ENCODE measurements at regions not wholly inside any gene's neighbourhood (a gene's known extent, or its start where the extent isn't known, plus 50 kb on each side); places are given as distances from the start of the nearest gene placed in this dataset.

- ChIA-PET POLR2A (ENCODE audit: unreplicated experiment) (interaction anchor here (0.6 kb wide), 1 partner anchor 352 kb away, joined by 5 read pairs; no protein-coding TSS in a partner anchor), CTCF (no interaction called here)
- BruUV-seq (replicated peaks), result no TSS peak
Measured at GRCh38 chr2:217219164-217219520, 359.3 kb upstream of the TNP1 start.

DNA sequence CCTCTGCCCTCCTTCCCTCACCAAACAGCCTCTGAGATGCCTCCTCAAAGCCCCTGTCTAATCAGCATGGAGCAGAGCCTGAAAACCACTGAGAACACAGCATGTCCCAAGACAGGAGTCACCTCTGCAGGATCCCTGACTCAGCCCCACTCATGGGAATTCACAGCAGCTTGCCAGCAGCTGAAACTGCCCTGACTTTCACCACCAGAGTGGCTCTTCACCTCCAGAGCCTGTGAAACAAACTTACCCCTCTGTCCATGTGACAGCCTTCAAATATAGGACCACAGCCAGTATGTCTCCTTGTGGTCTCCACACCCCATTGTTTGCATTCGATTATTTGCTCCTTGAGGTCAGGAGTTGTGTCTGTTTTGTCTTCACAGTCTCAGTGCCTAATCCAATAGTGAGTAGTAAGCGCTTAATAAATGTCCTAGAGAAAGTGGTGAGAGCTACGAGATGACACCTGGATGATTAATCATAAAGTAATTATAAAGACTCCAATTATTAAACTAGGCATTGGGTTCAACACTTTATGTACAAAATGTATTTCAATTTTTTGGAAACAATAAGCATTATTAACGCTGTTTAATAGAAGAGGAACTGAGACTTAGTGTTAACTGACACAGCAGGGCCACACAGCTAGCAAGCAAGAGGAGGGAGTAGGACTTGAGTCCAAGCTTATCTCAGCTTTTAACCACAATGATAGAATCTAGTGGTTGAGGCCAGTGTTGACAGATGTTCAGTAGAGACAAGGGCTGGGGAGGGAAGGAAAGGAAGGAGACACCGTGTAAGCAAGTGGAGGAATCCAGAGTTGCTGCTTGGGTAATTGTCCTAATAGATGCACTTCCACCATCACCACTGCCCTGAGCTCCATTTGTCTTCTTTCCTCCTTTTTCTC lies 358.7 kb upstream of the TNP1 start:
- Histone ChIP-seq H3F3A (ENCODE audit: insufficient read depth, low read depth) (peaks cover 11% of the 10 kb centered on the region), H4K20me1 (ENCODE audit: insufficient read depth) (no peaks in the 10 kb centered on the region), H3K4me1 (replicated peaks; ENCODE audit: insufficient read depth) (peaks cover 16% of the 10 kb centered on the region), H3K9me3 (ENCODE audit: insufficient read depth, low read depth) (peaks cover 5% of the 10 kb centered on the region; the same call in 1 of the 2 replicates), H3K36me3 (ENCODE audit: low read depth) (no peaks in the 10 kb centered on the region), H3K27me3 (ENCODE audit: insufficient read depth, low read depth) (no peaks in the 10 kb centered on the region), H3K27ac (no peak overlapping the region), H3K9me2 (ENCODE audit: insufficient read depth) (no peaks in the 10 kb centered on the region), H3K4me2 (no peak overlapping the region), H2AFZ (no peak overlapping the region), H3K79me2 (ENCODE audit: low read depth) (no peaks in the 10 kb centered on the region), H3K4me3 (no peak overlapping the region)
- no TSS peak for BruUV-seq (replicated peaks)
- intact Hi-C loops (cut with micrococcal nuclease; ENCODE audit: unreplicated experiment), result no loop called here
- no peak for TF ChIP-seq EZH2 (IDR thresholded peaks at IDR 0.05; ENCODE audit: low read depth)
- TF ChIP-seq CTCF (conservative IDR thresholded peaks at IDR 0.05), result no peak
- CTCF ChIA-PET, result no interaction called here
- POLR2A ChIA-PET (ENCODE audit: unreplicated experiment), result interaction anchor here (0.6 kb wide), 1 partner anchor 351 kb away, joined by 5 read pairs; no protein-coding TSS in a partner anchor
- DNase-seq, result no peak

More at GRCh38 chr2:217219164-217219520, 359.3 kb upstream of the TNP1 start:
- Histone ChIP-seq H3K4me3 (no peak overlapping the region), H3F3A (ENCODE audit: insufficient read depth, low read depth) (peaks cover 17% of the 10 kb centered on the region), H4K20me1 (ENCODE audit: insufficient read depth) (no peaks in the 10 kb centered on the region), H3K9me2 (ENCODE audit: insufficient read depth) (no peaks in the 10 kb centered on the region), H3K36me3 (ENCODE audit: low read depth) (no peaks in the 10 kb centered on the region), H3K9me3 (ENCODE audit: insufficient read depth, low read depth) (peaks cover 10% of the 10 kb centered on the region; the same call in 1 of the 2 replicates), H2AFZ (no peak overlapping the region), H3K79me2 (ENCODE audit: low read depth) (no peaks in the 10 kb centered on the region), H3K4me1 (replicated peaks; ENCODE audit: insufficient read depth) (peaks cover 23% of the 10 kb centered on the region), H3K4me2 (no peak overlapping the region), H3K27me3 (ENCODE audit: insufficient read depth, low read depth) (no peaks in the 10 kb centered on the region), H3K27ac (no peak overlapping the region)
- intact Hi-C loops (cut with micrococcal nuclease; ENCODE audit: unreplicated experiment), result no loop called here
- TF ChIP-seq EZH2 (IDR thresholded peaks at IDR 0.05; ENCODE audit: low read depth) (no peak), CTCF (conservative IDR thresholded peaks at IDR 0.05) (no peak)
- no peak for DNase-seq

DNA sequence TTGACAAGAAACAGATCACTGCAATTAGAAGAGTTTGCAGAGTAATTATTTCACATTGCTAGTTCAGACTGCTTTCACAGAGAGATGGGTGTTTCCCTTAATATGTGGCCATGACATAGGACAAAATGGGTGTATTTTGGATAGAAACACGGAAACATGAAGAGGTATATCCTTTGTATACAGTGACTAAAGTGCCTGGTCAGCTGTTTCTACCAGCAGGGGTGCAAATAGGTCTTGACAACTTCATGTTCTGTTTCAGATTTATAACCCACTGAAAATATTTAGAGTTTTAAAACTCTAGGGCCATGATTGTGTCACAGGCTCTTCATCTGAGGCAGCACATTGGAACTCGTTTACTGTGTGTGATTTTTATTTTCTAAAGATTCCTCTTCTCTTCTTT lies 357.1 kb upstream of the TNP1 start:
- Histone ChIP-seq H3K27me3 (ENCODE audit: insufficient read depth, low read depth) (no peaks in the 10 kb centered on the region), H3K4me1 (replicated peaks; ENCODE audit: insufficient read depth) (peaks cover 1% of the 10 kb centered on the region; the same call in 1 of the 2 replicates), H3K9me2 (ENCODE audit: insufficient read depth) (no peaks in the 10 kb centered on the region), H3F3A (ENCODE audit: insufficient read depth, low read depth) (no peaks in the 10 kb centered on the region), H2AFZ (no peak overlapping the region), H3K79me2 (ENCODE audit: low read depth) (no peaks in the 10 kb centered on the region), H3K9me3 (ENCODE audit: insufficient read depth, low read depth) (peaks cover 4% of the 10 kb centered on the region; the same call in 1 of the 2 replicates), H3K27ac (no peak overlapping the region), H3K4me2 (no peak overlapping the region), H4K20me1 (ENCODE audit: insufficient read depth) (no peaks in the 10 kb centered on the region), H3K4me3 (no peak overlapping the region), H3K36me3 (ENCODE audit: low read depth) (no peaks in the 10 kb centered on the region)
- no peak for DNase-seq
- BruUV-seq (replicated peaks), result no TSS peak
- ChIA-PET CTCF (no interaction called here), POLR2A (ENCODE audit: unreplicated experiment) (no interaction called here)
- intact Hi-C loops (cut with micrococcal nuclease; ENCODE audit: unreplicated experiment), result no loop called here
- TF ChIP-seq EZH2 (IDR thresholded peaks at IDR 0.05; ENCODE audit: low read depth) (no peak), CTCF (conservative IDR thresholded peaks at IDR 0.05) (no peak)

Measured in PC-9 (cell line).